IPS-NIHi11 (cell line): ENCODE measurements at regions not wholly inside any gene's neighbourhood (a gene's known extent, or its start where the extent isn't known, plus 50 kb on each side); places are given as distances from the start of the nearest gene placed in this dataset.

Source experiments
- DNase-seq: peaks from one replicate; pipeline ENCODE4 v3.0.0; 2012; ENCODE audit warnings: mixed read lengths, low spot score

DNA sequence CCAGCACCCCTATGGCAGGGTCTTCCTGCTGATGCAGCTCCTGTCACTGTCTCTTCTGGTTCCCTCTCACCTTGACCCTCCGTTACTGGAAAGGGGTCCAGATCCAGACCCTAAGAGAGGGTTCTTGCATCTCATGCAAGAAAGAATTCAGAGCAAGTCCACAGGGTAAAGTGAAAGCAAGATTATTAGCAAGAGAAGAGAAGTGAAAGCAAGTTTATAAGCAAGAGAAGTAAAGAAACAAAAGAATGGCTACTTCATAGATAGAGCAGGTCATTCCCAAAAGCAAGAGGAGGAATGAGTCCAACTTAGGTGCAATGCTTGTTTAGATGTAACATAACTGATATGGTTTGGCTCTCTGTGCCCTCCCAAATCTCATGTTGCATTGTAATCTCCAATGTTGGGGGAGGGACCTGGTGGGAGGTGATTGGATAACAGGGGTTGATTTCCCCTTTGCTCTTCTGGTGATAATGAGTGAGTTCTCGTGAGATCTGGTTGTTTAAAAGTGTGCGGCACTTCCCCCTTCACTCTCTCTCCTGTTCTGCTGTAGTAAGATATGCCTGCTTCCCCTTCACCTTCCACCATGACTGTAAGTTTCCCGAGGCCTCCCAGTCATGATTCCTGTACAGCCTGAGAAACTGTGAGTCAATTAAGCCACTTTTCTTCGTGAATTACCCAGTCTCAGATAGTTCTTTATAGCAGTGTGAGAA lies 183.3 kb downstream of the MED10 start:
- DNase-seq = no peak

DNA sequence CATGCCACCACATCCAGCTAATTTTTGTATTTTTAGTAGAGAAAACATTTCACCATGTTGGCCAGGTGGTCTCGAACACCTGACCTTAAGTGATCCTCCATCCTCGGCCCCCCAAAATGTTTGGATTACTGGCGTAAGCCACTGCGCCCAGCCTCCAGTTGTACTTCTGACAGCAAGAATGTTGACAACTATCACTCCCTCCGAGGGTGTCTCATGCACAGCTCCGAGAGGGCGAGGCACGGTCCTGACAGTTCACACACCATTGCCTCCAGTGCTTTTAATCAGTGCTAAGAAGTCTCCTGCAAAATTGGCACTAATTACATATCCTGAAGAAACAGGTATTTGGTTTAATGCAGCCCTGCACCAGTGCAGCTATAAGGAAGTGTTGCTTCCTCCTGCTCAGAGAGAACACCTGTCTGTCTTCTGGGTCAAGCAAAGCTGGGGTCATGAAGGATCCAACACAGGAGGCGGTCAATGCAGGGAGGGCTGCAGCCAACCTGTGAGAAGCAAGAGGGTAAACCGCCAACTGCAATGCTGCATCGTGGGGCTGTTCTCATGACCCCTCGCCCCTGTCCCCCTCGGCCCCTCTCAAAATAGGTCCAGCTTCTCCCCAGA lies 184.0 kb downstream of the MED10 start:
- no peak for DNase-seq

DNA sequence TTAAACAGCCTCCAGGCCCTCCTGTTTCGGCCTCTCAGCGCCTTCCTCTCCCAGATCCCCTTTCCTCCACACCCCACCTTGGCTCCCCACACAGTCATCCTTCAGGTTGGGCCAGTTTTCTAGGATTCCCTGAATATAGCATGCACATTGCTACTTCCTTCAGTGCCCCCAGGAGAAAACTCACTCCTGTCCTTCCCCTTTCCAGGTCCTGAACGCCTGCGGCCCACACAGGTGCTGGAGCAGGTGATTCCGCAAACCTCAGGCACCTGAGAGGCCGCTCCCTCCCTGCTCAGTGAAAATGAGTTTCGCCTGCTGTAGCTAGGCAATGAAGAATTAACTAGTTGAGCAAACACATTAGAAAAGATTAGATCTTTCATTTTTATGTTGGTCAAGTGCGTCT lies 185.0 kb downstream of the MED10 start:
- no peak for DNase-seq

DNA sequence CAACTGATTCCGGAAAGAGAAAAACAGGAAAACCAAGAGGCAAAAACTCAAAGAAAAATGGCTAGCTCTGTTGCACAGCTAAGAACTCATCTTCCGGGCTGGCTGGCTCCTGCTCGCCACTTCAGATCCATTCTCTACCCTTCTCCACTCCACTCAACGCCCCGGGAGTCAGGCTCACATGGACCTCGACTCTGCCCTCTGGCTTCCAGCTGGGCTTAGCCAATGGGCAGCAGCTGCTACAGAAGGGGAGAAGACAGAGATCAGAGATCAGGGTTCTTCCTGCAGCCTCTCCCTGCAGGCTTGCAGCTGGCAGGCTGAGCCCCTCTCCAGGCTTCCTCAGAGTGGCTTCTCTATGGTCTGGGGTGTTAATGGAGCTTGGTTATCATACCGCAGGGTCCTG lies 187.5 kb downstream of the MED10 start:
- no peak for DNase-seq

DNA sequence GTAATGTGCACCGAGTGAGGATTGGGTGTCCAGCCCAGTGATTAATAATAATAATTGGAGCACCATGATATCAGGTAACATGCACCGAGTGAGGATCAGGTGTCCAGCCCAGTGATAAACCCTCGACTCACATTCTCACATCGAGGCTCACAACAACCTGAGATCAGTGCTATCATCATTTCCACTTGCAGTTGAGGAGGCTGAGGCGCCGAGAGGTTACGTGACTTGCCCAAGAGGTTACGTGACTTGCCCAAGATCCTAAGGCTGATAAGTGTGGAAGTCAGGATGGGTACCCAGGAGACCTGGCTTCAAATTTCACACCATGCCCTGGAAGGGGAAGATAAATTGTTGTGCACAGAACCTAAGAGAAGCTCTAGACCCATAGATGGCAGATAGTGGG lies 189.4 kb downstream of the MED10 start:
- DNase-seq = no peak

DNA sequence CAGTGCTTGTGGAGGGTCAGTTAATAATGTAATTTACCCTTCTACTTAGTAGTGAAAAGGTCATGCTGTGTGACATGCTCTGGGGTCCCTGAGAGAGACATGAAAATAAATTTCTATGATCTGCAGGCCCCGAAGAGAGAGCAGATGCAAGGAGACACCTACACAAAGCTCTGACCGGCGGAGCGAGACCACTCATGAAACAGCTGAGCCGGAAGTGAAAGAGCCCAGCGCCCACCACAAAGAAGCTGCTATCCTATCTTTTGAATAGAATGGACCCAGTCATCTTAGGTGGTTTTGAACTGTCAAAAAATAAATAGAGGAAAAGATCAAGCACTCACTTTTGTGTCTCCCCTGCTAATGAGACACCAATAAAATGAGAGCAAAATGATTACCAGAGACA lies 190.0 kb downstream of the MED10 start:
- DNase-seq = no peak

DNA sequence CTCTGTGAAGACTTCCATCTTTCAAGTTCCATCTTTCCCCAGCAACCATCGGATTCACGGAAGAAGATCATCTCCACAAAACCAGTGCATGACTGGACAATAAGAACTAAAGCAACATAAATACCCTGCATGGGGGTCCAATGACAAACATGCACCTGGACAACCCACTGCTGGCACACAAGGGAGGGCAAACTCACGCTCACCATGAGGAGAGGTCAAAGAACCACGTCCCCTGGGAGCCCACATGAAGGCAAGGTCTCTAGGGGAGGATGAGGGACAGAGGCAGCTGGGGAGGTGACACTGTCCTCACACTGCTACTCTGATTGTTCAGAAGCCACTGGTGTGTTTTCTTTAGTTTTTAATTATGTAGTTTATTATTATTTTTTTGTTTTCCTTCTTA lies 190.8 kb downstream of the MED10 start:
- no peak for DNase-seq

DNA sequence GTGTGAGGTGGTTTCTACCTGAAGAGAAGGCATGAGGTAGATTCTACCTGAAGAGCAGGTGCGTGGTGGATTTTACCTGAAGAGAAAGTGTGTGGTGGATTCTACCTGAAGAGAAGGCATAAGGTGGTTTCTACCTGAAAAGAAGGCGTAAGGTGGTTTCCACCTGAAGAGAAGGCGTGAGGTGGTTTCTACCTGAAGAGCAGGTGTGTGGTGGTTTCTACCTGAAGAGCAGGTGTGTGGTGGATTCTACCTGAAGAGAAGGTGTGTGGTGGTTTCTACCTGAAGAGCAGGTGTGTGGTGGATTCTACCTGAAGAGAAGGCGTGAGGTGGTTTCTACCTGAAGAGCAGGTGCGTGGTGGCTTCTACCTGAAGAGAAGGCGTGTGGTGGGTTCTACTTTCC lies 192.8 kb downstream of the MED10 start:
- DNase-seq = no peak

DNA sequence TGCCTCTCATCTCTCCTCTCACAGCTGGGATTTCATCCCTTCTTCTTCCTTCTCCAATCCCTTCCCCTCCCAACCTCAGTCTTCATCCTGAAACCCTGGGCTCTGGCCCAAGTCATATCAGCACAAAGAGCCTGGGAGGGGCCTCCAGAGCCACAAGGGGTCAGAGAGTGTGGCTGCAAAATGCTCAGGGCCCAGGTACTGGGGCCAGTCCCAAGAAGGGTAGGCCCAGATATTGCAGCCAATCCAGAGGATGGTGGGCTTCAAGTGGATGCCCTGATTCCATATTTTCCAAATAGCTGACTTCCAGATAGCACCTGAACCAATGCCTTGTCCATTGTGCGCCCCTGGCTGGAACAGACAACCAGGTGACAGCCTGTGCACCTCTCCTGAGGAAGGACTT lies 193.9 kb downstream of the MED10 start:
- DNase-seq = no peak

DNA sequence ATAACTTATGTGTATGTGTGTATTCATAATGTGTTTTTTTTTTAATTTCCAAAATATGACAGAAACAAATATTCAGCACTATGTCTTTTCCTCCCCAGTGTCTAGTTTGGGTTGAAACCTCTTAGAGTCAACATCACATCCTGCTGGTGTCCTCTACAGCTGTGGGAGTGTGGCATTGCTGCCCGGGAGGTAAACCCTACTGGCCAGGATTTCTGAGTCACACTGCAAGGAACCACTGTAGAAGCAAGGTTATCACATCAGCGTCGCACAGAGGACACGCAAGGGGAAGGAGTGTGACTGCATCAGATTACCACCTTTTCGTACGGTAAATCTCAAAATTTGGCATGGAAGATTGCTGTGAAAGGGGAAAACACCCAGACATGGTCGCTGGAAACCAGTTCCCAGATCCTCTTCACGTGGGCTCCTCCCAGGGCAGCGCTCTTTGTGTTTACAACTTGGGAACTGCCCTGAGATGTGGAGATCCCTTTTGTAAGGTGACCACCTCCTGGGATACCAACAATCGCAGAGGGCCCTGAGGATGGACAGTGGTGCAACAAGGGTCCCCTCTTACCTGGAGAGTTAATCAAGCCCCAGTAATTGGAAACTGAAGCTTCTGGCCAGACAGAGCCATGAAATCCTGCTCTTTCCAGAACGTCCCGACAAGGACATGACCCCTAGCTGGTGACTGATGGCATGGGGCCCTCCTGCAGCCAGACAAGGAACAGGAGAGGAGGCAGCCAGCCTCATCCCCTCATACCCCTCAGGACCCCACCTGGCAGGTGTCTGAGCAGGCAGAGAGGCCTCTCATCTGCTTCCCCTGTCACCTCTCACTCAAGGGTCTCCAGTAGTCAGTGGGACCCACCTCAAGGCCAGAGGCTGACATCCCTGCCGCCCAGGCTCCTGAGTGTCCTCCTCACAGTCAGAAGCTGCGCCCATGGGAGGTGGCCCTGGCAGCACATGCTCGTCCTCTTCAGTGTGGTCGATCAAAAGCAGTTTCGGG lies 194.7 kb downstream of the MED10 start:
- no peak for DNase-seq

DNA sequence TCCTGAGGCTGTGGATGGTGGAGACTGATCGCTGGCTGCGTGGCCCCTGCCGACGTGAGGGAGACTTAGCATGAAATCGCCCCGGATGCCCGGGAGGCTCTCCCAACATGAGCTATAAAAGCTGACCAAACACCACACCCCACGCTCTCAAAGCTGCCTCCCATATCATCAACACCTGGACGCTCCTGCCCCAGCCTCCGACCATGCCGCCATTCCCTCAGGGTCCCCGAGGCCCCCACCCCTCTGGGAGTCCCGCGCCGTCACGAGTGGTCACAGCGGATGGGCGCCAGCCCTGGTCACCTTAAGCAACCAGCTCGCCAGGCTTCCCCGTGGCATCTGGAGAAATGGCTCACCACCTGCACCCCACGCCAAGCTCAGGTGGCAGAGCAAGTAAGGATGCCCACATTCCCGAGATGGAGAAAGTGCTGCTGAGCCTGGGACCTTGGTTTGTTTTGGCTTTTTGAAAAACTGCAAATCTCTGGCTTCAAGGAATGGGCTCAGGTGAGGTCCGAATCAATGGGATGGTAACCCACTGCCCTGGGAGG lies 196.0 kb downstream of the MED10 start:
- DNase-seq = no peak

DNA sequence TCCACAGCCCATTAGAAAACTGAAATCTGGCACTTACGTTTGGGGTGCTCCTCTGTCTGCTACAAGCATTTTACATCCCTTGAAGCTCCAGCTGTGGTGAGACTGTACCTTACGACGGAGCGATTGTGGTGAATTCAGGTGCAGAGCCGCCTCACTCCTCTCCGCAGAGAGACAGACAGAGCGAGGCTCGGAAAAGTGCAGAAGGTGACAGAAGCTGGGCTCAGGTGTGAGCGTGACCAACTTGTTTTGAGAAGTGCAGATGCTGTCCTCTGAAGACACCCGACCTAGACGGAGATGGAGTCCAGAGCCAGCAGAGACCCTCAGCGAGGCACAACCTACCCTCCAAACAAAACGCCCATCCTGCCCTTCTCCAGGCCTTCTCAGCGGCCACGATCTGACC lies 196.5 kb downstream of the MED10 start:
- DNase-seq = no peak

DNA sequence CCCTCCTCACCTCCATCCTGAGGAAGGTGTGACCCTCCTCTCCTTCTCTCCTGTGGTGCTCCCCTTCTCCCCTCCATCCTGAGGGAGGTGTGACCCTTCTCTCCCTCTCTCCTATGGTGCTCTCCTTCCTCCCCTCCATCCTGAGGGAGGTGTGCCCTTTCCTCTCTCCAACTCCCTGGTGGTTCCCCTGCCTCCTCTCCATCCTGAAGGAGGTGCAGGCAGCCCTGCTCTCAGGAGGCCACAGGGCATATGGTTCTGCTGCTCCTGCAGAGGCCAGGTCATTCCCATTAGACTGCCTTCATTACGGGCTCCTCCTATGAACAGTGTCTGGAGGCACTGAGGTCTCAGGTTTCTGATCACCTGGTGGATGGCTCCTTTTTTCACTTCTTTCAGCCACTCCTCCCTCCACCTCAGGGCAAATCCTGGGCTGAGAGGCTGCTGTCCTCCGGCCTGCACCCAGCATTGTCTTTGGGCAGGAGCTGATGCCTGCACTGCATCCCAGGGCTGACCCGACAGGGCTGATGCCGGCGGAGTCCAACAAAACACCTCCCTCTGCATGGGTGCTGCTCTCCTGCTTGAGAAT lies 197.1 kb downstream of the MED10 start:
- peak; percentile 31 for DNase-seq

DNA sequence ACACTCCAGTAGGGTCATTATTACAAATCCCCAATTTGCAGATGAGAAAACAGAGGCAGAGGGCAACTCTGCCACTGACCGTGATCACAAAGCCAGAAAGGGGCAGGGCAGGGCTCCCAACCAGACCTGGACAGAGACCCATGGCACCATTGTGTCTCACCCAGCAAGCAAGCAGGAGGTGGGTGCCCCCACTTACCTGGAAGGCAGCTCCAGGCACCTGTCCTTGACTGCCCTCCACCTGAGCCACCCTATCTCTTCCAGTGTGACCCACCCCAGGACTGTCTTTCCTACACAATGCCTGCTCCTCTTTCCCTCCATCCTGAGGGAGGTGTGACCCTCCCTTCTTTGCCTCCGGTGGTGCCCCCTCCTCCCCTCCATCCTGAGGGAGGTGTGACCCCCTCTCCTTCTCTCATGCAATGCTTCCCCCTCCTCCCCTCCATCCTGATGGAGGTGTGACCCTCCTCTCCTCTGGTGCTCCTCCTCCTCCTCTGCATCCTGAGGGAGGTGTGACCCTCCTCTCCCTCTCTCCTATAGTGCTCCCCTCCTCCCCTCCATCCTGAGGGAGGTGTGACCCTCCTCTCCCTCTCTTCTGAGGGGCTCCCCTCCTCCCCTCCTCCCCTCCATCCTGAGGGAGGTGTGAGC lies 198.0 kb downstream of the MED10 start:
- DNase-seq = no peak

DNA sequence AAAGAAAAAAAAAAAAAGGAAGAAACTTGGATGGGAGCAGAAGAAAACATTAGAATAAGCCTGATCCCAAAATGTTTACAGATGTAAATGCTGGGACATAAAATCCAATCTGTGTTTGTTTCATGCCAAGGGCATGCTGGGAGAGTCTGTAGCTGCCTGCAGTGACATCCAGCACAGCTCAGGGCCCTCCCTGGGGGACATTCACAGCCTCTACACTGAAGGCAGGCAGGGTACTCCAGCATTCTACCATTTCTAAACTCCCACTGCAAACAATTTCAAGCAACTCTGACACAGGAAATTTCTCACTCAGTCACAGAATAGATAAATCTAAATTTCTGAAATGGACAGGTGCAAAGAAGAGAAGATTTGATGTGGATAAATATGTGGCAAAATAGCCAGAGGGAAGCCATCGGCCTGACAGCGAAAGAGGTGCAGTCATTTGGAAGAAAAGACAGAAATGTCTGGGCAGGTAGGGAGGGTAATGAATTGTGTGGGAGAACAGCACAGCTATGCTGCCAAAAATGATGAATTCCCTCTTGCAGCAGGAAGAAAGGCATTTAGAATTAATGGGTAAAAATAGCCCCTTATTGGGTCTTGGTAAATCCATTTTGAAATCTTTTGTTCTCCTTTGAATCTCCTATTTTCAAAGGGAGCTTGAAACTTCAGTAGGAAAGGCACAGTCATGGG lies 199.4 kb downstream of the MED10 start:
- DNase-seq = no peak

DNA sequence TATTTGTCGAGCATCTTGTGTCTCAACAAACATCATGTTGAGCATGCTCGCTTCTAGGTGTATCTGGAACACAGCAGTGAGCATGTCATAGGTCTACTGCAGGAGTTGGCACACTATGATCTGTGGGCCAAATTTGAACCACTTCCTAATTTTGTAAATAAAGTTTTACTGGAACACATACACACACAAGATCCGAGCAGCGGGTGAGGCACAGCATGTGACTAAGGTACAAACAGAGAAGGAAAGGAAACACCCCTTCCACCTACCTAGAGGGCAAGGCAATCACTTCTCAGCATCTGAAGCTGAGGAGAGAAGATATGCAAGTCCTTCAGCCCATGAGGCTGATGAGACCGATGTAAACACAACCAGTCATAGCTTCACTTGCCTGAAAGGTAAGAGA lies 200.4 kb downstream of the MED10 start:
- DNase-seq = no peak

DNA sequence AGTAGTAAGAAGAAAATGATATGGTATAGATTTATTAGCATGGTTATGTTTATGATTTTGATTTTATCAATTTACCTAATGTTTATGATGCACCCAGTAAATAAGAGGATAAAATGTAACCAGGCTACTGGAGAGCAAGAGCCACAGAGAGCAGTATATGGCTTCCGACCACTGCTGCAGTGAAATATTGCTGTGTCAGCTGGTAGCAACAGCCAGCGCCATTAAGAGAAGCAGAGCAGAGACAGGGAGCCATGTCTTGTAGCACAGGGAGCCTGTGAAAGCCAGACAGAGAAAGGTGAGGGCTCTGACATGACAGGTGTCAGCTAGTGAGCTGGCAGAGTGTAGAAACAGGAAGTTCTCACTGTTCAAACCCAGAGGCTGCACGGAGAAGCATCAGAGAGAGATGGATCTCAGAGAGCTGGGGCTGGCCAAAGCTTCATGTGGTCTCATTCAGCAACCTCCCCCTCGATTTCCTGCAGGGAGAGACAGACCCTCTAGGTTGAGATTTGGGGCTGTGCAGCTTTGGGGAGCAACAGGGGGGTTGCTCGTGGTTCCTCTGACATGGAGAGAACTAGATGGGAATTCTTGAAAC lies 202.1 kb downstream of the MED10 start:
- no peak for DNase-seq

DNA sequence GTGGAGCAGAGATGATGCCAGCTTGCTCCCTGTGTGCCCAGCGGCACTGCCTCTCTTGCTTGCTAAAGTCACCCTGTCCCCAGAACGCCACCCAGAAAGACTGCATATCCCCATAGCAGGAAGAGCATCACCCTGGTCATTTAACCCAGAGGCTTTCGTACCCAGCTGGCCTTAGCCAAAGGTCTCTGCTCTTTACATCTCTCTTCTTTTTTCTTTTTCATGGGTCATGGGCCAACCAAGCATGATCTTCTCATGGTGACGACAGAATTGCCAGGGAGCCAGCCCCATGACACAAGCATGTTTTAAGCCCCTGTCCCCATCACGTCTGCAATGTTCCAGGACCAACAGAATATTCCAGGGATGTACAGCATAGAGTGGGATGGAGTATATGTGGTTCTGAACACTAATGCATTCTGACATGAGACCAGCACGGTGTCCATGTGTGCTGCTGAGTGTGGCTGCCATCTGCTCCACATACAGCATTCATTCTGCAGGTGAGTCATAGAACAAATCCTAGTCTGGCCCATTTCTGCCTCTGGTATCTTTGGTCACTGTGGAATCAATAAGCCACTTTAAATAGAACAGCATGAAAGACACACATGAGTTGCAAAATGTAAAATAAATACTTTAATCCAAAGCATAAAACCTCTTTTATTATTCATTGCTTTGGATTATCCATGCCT lies 203.0 kb downstream of the MED10 start:
- DNase-seq = no peak

DNA sequence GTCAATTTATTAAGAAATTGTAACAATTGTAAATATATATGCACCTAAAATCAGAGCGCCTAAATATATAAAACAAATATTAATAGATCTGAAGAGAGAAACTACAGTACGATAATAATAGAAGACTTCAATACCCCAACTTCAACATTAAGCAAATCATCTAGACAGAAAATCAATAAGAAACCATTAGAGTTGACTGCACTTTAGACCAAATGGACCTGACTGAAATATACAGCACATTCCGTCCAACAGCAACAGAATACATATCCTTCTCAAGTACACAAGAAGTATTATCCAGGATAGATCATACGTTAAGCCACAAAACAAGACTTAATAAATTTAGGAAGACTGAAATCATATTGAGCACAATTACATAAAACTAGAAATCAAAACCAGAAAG lies 208.7 kb downstream of the MED10 start:
- no peak for DNase-seq

DNA sequence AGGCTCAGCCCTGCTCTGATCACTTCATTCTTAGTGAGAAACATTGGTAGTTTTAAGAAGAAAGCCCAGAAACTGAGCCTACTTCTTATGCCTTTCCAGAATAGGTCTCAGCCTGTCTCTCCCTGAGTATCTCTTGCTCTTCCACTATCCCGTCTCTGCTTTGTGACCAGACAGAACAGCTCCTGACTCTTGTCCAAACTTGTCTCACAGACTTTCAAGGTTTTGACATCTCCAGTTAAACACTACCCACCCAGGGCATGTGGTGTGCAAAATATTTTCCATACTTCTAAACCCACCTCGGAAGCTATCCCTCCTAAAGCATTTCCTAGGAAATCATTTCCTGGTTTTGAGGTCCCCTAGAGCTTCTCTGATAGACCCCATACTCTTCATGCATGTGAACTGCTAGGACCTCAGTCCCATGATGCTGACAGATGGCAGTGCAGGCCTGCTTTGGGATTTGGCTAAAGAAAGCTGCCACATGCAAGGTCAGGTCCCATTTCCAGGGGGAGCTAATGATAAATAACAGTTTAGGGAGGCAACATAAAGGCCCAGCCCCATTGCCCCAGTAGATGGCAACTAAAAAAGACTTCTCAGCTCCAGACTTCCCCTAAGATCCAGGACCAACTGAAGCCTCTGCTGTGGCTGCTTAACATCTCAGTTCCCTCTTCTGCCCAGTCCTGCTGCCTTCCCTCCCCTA lies 211.5 kb downstream of the MED10 start:
- DNase-seq = no peak
